ENCODE measurements at regions not wholly inside any gene's neighbourhood (a gene's known extent, or its start where the extent isn't known, plus 50 kb on each side); places are given as distances from the start of the nearest gene placed in this dataset.
"Not testable (repeated sequence)": the region's sequence is repeated elsewhere in the genome, so short reads cannot be mapped to it uniquely, and the experiment has no call there.

DNA sequence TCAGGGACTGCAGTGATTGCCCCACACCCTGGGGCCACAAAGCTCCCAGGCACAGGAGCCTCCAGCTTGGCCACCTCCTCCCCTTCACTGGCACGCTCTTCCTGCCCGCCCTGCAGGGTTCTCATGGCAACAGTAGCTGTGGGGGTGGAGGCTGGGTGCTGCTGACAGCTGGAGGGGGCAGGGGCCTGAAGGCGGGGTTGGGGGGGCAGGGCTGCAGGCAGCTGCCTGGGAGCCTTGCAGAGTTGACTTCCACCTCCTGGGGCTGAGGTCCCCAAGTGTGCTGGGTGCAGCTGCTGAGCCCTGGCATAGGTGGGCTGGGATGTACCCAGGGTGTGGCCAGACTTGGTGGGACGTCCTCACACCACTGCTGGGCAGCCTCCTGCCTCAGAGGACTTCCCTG lies 305.2 kb downstream of the CCDC74A start:
- intact Hi-C loops (cut with micrococcal nuclease; ENCODE audit: unreplicated experiment); CTCF ChIA-PET (ENCODE audit: unreplicated experiment); H4K20me1 ChIP-seq (ENCODE audit: insufficient read depth, low read length); POLR2A ChIA-PET; H3K4me2 ChIP-seq (ENCODE audit: low read length); H3K9me2 ChIP-seq (ENCODE audit: insufficient read depth, low read length); H3K4me1 ChIP-seq (ENCODE audit: insufficient read depth, low read length, poor library complexity, severe bottlenecking); H3K4me3 ChIP-seq (ENCODE audit: low read depth, low read length, poor library complexity, severe bottlenecking); BruUV-seq (replicated peaks); H3K79me2 ChIP-seq (ENCODE audit: insufficient read depth, low read depth, low read length); H3K27ac ChIP-seq (ENCODE audit: low read depth, low read length, poor library complexity, severe bottlenecking); H3K36me3 ChIP-seq (ENCODE audit: insufficient read depth, low read length); H3K9me3 ChIP-seq (ENCODE audit: low read length); H2AFZ ChIP-seq (ENCODE audit: low read length): not testable (repeated sequence)
- DNase-seq (ENCODE audit: low spot score): peak; percentile 23

DNA sequence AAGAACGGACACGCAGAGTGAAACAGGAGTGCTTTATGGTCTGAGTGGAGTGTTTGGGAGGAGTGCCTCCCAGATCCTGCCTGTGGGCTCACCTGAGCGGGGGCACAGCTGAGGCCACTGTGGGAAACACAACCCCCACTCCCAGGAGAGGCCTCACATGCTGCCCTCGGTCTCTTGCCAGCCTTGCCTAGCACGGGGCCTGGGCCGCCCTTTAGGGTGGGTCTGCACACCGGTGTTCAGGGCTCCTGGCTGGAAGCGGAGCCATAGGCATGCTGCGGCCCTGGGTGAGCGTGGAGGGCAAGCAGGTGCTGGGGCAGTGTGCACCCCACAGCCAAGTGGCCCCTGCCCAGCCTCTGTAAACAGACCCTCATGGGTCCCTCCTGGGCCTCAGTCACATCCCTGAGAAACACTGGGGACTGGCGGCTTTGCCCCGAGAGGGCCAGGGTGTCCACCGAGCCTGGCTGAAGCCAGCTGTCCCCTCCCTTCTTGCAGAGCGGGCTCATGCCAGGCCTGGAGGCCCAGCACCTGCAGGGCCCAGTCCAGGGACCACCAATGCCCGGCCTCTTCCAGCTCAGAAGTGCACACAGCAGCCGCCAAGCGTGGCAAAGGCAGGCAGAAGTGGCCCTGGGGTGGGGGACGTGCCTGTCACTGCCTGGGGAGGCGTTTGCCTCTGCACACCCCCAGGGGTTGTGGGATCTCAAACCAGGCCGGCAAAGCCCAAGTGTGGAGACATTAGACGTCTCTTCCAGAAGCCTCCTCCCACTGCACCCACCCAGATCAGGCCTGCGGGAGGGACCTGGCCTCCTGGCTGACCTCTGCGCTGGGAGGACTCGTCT lies 305.9 kb downstream of the CCDC74A start:
- DNase-seq (ENCODE audit: low spot score); POLR2A ChIA-PET; CTCF ChIA-PET (ENCODE audit: unreplicated experiment); intact Hi-C loops (cut with micrococcal nuclease; ENCODE audit: unreplicated experiment); H4K20me1 ChIP-seq (ENCODE audit: insufficient read depth, low read length); H3K27ac ChIP-seq (ENCODE audit: low read depth, low read length, poor library complexity, severe bottlenecking); H3K4me2 ChIP-seq (ENCODE audit: low read length); H3K36me3 ChIP-seq (ENCODE audit: insufficient read depth, low read length); H3K4me1 ChIP-seq (ENCODE audit: insufficient read depth, low read length, poor library complexity, severe bottlenecking); H3K4me3 ChIP-seq (ENCODE audit: low read depth, low read length, poor library complexity, severe bottlenecking); H3K79me2 ChIP-seq (ENCODE audit: insufficient read depth, low read depth, low read length); BruUV-seq (replicated peaks); H3K9me3 ChIP-seq (ENCODE audit: low read length); H3K9me2 ChIP-seq (ENCODE audit: insufficient read depth, low read length); H2AFZ ChIP-seq (ENCODE audit: low read length): not testable (repeated sequence)

DNA sequence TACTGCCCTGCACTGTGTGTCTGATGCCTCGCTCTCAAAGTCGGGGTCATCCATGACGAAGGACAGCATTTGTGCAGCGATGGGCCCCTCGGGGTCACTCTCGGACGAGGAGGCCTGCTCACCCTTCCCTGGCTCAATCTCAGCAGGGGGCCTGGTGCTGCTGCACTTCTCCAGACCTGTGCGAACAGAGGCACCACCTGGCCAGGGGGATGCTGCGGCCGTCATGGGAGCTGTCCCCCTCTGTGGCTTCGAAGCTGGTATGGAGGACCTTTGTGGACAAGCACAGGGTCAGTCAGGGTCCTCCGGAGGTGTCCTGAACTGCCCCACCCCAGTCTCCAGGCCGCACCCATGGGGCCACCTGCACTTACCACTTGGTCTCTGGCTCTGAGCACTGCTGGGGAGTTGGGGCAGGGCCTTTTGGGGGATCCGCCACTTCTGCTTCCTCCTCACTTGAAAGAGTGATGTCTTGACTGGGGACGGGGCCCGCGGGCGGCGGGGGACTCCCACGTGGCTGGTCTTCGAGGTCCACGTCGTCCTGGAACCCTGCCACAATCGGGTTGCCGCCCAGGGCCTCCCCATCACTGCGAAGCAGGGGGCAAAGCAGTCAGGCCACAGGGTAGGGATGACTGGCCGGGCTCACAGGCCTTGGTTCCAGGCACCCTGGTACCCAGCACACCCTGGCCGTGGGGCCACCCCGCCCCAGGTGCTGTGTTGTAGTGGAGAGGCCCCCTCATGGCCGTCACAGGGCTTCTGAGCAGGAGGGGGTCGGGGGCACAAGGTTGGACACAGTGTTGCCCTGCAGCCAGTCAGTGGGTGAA lies 306.7 kb downstream of the CCDC74A start:
- POLR2A ChIA-PET; H3K9me3 ChIP-seq (ENCODE audit: low read length); intact Hi-C loops (cut with micrococcal nuclease; ENCODE audit: unreplicated experiment): not testable (repeated sequence)

DNA sequence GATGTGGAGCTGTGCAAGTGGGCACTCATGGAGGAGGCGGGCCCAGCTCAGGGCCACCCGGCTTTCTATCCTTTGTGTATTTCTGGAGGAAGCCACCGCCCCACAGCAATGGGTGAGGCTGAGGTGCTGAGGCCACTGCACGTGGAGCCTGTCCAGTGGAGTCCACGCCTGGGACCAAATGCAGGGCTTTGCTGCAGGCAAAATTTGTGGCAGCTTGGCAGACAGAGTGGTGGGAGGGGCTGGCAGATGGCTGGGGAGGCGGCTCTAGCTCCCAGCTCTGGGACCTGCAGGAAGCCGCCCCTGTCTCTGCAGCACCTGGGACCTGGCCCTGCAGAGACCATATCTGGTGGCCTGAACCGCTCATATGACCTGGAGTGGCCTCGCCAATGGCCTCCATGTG lies 307.3 kb downstream of the CCDC74A start:
- CTCF ChIA-PET (ENCODE audit: unreplicated experiment); H3K4me3 ChIP-seq (ENCODE audit: low read depth, low read length, poor library complexity, severe bottlenecking); H3K9me2 ChIP-seq (ENCODE audit: insufficient read depth, low read length); BruUV-seq (replicated peaks); H3K27ac ChIP-seq (ENCODE audit: low read depth, low read length, poor library complexity, severe bottlenecking); H3K79me2 ChIP-seq (ENCODE audit: insufficient read depth, low read depth, low read length); intact Hi-C loops (cut with micrococcal nuclease; ENCODE audit: unreplicated experiment); H4K20me1 ChIP-seq (ENCODE audit: insufficient read depth, low read length); H2AFZ ChIP-seq (ENCODE audit: low read length); H3K4me1 ChIP-seq (ENCODE audit: insufficient read depth, low read length, poor library complexity, severe bottlenecking); H3K9me3 ChIP-seq (ENCODE audit: low read length); H3K36me3 ChIP-seq (ENCODE audit: insufficient read depth, low read length); DNase-seq (ENCODE audit: low spot score); H3K4me2 ChIP-seq (ENCODE audit: low read length): not testable (repeated sequence)
- POLR2A ChIA-PET: interaction anchor here (0.6 kb wide), 1 partner anchor 12 kb away, joined by 3 read pairs; no protein-coding TSS in a partner anchor

More for the DNA sequence above, 306.7 kb downstream of the CCDC74A start:
- H2AFZ ChIP-seq (ENCODE audit: low read length); H3K9me2 ChIP-seq (ENCODE audit: insufficient read depth, low read length); H4K20me1 ChIP-seq (ENCODE audit: insufficient read depth, low read length); H3K4me2 ChIP-seq (ENCODE audit: low read length); BruUV-seq (replicated peaks); CTCF ChIA-PET (ENCODE audit: unreplicated experiment); H3K4me3 ChIP-seq (ENCODE audit: low read depth, low read length, poor library complexity, severe bottlenecking); H3K36me3 ChIP-seq (ENCODE audit: insufficient read depth, low read length); H3K27ac ChIP-seq (ENCODE audit: low read depth, low read length, poor library complexity, severe bottlenecking); H3K4me1 ChIP-seq (ENCODE audit: insufficient read depth, low read length, poor library complexity, severe bottlenecking); DNase-seq (ENCODE audit: low spot score); H3K79me2 ChIP-seq (ENCODE audit: insufficient read depth, low read depth, low read length): not testable (repeated sequence)
